22Rv1 (cell line): ENCODE measurements at regions not wholly inside any gene's neighbourhood (a gene's known extent, or its start where the extent isn't known, plus 50 kb on each side); places are given as distances from the start of the nearest gene placed in this dataset.

Experiments used
- CTCF ChIP-seq: fragments of 450-650 bp; IDR thresholded peaks from 2 replicates; pipeline ENCODE4 v1.5.1; 2017; ENCODE audit warnings: mild to moderate bottlenecking
- ZFX ChIP-seq: fragments of 450-650 bp; IDR thresholded peaks from 2 replicates; pipeline ENCODE4 v1.6.1; 2017; ENCODE audit warnings: antibody characterized with exemption, borderline replicate concordance

GRCh38 chr11:119808407-119809185, 79.6 kb upstream of the NECTIN1 start:
- TF ChIP-seq CTCF (no peak), ZFX (no peak)
